ENCODE measurements at regions not wholly inside any gene's neighbourhood (a gene's known extent, or its start where the extent isn't known, plus 50 kb on each side); places are given as distances from the start of the nearest gene placed in this dataset.

- TF ChIP-seq GATA2 (IDR thresholded peaks at IDR 0.05; ENCODE audit: low read depth, low read length), result no peak
- no peak for TF ChIP-seq GATA3 (IDR thresholded peaks at IDR 0.05; ENCODE audit: low read depth, low read length)
Measured at GRCh38 chr2:82795446-82795845, 1663.6 kb downstream of the SUCLG1 start.

Measured in SH-SY5Y (cell line).